GM12878 (cell line): ENCODE measurements at regions not wholly inside any gene's neighbourhood (a gene's known extent, or its start where the extent isn't known, plus 50 kb on each side); places are given as distances from the start of the nearest gene placed in this dataset.

Experiments
- ATF7 ChIP-seq: fragments of 450-650 bp; IDR thresholded peaks from 2 replicates; pipeline ENCODE4 v1.6.1; 2016; ENCODE audit warnings: low read depth, mild to moderate bottlenecking
- CREB1 ChIP-seq: IDR thresholded peaks from 2 replicates; pipeline ENCODE4 v1.6.1; 2012; ENCODE audit warnings: low read depth, mild to moderate bottlenecking, inconsistent platforms
- DPF2 ChIP-seq: fragments of 450-650 bp; IDR thresholded peaks from 2 replicates; pipeline ENCODE4 v1.6.1; 2017; ENCODE audit warnings: mild to moderate bottlenecking
- SMC3 ChIP-seq: IDR thresholded peaks from 2 replicates; pipeline ENCODE4 v1.6.1; 2011; ENCODE audit warnings: low read length, improper control_type of control experiment, borderline replicate concordance
- ZBTB40 ChIP-seq: fragments of 450-650 bp; IDR thresholded peaks from 2 replicates; pipeline ENCODE4 v1.6.1; 2016; ENCODE audit warnings: mild to moderate bottlenecking, moderate library complexity, borderline replicate concordance
- ZNF687 ChIP-seq: fragments of 450-650 bp; IDR thresholded peaks from 2 replicates; pipeline ENCODE4 v1.6.1; 2017; ENCODE audit warnings: mild to moderate bottlenecking, moderate library complexity

- peak; percentile 65 for TF ChIP-seq ZNF687
- no peak for TF ChIP-seq ATF7
- no peak for TF ChIP-seq DPF2
- peak; percentile 62; the same call in 1 of the 2 replicates for TF ChIP-seq SMC3
- TF ChIP-seq CREB1 = peak; percentile 4; the same call in 1 of the 2 replicates
- TF ChIP-seq ZBTB40 = no peak
- TF ChIP-seq, all 136 proteins: peak for 8
These were observed 65.6 kb downstream of the ATXN3L start (continued) for GRCh38 chrX:13254076-13254785.
